Liver (tissue), 3 donors: ENCODE measurements at regions not wholly inside any gene's neighbourhood (a gene's known extent, or its start where the extent isn't known, plus 50 kb on each side); places are given as distances from the start of the nearest gene placed in this dataset.
A peak's percentile ranks its signal among the peaks of the same experiment; 100 is the strongest.

Experiments
- EGR1 ChIP-seq, 2 donors: IDR thresholded peaks; 2 replicates each; pipeline ENCODE4 v1.6.1; 2016 to 2018; ENCODE audit warnings: antibody characterized with exemption in 2 of 2, low read depth in 2 of 2
- FOXA1 ChIP-seq: IDR thresholded peaks from 2 replicates; pipeline ENCODE4 v1.6.1; 2016; ENCODE audit warnings: antibody characterized with exemption
- JUND ChIP-seq, 2 donors: IDR thresholded peaks; 2 replicates each; pipeline ENCODE4 v1.6.1; 2016; ENCODE audit warnings: antibody characterized with exemption in 2 of 2
- RAD21 ChIP-seq, 2 donors: IDR thresholded peaks; 2 replicates each; pipeline ENCODE4 v1.6.1; 2016; ENCODE audit warnings: antibody characterized with exemption in 2 of 2, mild to moderate bottlenecking in 2 of 2
- RXRA ChIP-seq, 2 donors: IDR thresholded peaks; 2 replicates each; pipeline ENCODE4 v1.6.1; 2017 to 2018; ENCODE audit warnings: antibody characterized with exemption in 2 of 2, mild to moderate bottlenecking in 1 of 2
- SP1 ChIP-seq: IDR thresholded peaks from 2 replicates; pipeline ENCODE4 v1.6.1; 2018; ENCODE audit warnings: antibody characterized with exemption, mild to moderate bottlenecking
- YY1 ChIP-seq: IDR thresholded peaks from 2 replicates; pipeline ENCODE4 v1.6.1; 2016; ENCODE audit warnings: antibody characterized with exemption, mild to moderate bottlenecking
- TF ChIP-seq, protein P1 (sequence below): fragments of 150-350 bp; IDR thresholded peaks from 2 replicates; pipeline ENCODE4 v1.5.1; 2017; ENCODE audit warnings: improper control_type of control experiment, low read depth, low read length; ENCODE audit not compliant: missing input control
- TF ChIP-seq, protein P2 (sequence below): IDR thresholded peaks from 2 replicates; pipeline ENCODE4 v1.6.1; 2016; ENCODE audit warnings: antibody characterized with exemption
- TF ChIP-seq, protein P3 (sequence below): IDR thresholded peaks from 2 replicates; pipeline ENCODE4 v1.6.1; 2016; ENCODE audit warnings: antibody characterized with exemption, mild to moderate bottlenecking
- donor health status: healthy.
- donor health status: healthy.

DNA sequence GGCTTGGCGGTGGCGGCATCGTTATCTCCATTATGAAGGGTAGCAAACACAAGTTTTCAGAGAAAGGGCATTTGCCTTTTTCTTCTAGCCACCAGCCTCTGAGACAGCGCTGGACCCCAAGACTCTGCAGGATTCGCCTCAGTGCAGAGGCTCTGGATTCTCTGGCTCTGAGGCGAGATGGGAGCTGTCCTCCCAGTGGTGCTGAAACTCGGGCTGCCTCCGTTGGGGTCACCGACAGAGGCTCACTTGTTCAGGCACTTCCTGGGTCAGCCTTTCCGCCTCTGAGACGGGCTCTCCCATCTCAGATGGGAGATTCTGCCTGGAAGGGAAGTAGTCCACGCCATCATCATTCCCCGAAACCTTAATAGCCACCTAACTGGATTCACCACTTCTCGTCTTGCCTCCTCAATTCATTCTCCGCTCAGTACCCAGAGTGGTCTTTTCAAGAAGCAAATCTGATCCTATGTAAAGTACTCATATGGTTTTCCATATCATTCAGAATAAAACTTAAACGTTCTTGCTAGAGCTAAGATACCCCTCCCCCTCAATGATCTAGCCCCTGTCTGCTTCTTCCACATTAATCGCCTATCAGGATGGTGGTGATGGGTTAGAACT, 76.9 kb downstream of the RHCG start:
- TF ChIP-seq, protein P1, sequence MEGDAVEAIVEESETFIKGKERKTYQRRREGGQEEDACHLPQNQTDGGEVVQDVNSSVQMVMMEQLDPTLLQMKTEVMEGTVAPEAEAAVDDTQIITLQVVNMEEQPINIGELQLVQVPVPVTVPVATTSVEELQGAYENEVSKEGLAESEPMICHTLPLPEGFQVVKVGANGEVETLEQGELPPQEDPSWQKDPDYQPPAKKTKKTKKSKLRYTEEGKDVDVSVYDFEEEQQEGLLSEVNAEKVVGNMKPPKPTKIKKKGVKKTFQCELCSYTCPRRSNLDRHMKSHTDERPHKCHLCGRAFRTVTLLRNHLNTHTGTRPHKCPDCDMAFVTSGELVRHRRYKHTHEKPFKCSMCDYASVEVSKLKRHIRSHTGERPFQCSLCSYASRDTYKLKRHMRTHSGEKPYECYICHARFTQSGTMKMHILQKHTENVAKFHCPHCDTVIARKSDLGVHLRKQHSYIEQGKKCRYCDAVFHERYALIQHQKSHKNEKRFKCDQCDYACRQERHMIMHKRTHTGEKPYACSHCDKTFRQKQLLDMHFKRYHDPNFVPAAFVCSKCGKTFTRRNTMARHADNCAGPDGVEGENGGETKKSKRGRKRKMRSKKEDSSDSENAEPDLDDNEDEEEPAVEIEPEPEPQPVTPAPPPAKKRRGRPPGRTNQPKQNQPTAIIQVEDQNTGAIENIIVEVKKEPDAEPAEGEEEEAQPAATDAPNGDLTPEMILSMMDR = no peak
- TF ChIP-seq SP1 = no peak
- TF ChIP-seq RXRA (IDR thresholded peaks at IDR 0.05) = no peak
- TF ChIP-seq JUND (IDR thresholded peaks at IDR 0.05) = no peak
- TF ChIP-seq EGR1 (IDR thresholded peaks at IDR 0.05; ENCODE audit: low read depth in 2 of 2) = no peak
- no peak for TF ChIP-seq RAD21 (IDR thresholded peaks at IDR 0.05)
- TF ChIP-seq, protein P2, sequence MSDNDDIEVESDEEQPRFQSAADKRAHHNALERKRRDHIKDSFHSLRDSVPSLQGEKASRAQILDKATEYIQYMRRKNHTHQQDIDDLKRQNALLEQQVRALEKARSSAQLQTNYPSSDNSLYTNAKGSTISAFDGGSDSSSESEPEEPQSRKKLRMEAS = no peak
- no peak for TF ChIP-seq FOXA1
- TF ChIP-seq, protein P3, sequence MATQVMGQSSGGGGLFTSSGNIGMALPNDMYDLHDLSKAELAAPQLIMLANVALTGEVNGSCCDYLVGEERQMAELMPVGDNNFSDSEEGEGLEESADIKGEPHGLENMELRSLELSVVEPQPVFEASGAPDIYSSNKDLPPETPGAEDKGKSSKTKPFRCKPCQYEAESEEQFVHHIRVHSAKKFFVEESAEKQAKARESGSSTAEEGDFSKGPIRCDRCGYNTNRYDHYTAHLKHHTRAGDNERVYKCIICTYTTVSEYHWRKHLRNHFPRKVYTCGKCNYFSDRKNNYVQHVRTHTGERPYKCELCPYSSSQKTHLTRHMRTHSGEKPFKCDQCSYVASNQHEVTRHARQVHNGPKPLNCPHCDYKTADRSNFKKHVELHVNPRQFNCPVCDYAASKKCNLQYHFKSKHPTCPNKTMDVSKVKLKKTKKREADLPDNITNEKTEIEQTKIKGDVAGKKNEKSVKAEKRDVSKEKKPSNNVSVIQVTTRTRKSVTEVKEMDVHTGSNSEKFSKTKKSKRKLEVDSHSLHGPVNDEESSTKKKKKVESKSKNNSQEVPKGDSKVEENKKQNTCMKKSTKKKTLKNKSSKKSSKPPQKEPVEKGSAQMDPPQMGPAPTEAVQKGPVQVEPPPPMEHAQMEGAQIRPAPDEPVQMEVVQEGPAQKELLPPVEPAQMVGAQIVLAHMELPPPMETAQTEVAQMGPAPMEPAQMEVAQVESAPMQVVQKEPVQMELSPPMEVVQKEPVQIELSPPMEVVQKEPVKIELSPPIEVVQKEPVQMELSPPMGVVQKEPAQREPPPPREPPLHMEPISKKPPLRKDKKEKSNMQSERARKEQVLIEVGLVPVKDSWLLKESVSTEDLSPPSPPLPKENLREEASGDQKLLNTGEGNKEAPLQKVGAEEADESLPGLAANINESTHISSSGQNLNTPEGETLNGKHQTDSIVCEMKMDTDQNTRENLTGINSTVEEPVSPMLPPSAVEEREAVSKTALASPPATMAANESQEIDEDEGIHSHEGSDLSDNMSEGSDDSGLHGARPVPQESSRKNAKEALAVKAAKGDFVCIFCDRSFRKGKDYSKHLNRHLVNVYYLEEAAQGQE = peak; percentile 100
- TF ChIP-seq YY1 = no peak
